HG03460 (cell line): ENCODE measurements at regions not wholly inside any gene's neighbourhood (a gene's known extent, or its start where the extent isn't known, plus 50 kb on each side); places are given as distances from the start of the nearest gene placed in this dataset.
"Not testable (repeated sequence)": the region's sequence is repeated elsewhere in the genome, so short reads cannot be mapped to it uniquely, and the experiment has no call there.

ENCODE experiments used
- ATAC-seq: cut with Tn5 transposase; IDR thresholded peaks from one replicate; pipeline ENCODE4 v1.9.1; 2021; ENCODE audit not compliant: unreplicated experiment

GRCh38 chr2:175832866-175833265 lies 169.2 kb downstream of the LNPK start:
- ATAC-seq, result no peak

DNA sequence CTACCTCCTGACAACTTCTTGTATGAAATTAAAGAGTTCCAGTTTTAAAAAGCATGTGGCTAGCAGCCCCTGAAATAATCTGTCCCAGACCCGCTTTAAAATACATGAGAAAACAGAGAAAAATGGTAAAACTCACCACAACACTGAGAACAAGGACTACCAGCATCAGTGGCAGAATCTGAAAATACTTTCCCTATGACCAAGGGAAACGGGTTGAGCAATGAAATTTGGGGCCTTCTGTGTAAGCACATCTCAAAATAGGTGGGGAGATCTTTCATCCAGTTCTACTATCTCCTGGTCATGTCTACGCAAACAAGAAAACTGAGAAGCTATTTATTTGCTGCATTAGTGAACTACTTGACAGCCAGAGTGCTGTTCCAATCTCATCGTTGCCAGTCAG lies 172.3 kb downstream of the LNPK start:
- no peak for ATAC-seq

GRCh38 chr2:175827856-175828255 lies 174.2 kb downstream of the LNPK start:
- no peak for ATAC-seq

DNA sequence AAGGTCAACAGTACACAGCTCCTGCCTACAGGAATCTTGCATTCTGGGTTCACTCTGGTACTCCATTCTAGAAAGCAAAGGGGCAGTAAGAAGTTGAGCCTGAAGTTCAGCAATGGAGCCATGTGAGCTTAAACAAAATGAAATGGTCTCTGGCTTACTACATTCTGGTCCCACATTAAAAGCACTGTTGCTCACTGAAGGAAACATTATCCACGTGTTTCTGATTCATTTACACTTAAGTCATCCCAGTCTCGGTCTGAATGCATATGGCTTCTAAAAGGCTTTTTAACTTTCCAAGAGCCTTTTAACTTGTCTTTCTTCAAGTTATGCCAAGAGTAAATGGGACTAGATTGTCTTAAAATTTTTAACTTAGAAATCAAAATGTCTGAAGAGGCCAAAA lies 177.8 kb downstream of the LNPK start:
- no peak for ATAC-seq

DNA sequence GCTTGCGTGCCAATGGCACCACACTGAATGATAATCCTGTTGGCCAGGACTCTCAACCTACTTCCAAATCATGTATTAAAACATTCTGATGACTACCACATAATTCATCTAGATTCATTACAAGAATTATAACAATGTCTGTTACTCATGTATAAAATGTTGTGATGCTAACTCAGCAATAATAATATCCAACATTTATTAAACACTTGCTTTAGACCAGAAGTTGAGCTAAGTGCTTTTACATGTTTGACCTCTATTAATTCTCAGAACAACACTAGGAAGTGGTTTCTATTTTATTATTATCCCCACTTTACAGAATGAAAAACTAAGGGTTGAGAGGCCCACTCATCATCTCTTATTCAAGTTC lies 178.4 kb downstream of the LNPK start:
- no peak for ATAC-seq

DNA sequence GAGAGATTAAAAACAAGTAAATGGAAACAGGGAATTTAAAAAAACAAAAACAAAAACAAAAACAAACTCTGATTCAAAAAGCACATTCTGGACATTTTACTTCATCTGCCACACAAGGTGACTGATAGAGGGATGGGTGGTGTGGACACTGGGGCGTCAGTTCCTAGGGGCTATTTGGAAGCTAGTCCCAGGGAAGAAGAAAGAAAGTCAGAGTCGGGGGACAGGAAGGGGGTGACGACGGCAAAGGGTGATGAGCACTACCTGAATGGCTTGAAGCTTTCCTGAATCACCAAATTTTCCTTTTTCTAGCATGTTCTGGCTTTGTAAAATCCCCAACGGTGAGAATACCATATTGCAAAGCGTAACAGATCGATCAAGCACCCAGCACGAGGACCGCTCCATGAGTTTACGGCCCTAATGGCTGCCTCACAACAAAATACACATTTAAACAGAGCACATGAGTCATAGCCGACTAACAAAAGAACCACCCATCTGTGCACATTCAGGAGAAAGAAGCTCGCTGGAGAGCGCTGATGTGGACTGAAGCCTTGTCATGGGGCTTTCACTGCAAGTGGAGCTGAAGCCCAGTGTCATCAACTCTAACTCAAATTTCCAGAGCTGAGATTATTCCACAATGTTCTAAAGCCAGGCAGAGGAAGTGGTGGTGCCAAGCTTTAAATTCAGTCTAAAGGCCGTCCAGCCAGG lies 178.9 kb downstream of the LNPK start:
- no peak for ATAC-seq

GRCh38 chr2:175817221-175817620 lies 184.8 kb downstream of the LNPK start:
- no peak for ATAC-seq

DNA sequence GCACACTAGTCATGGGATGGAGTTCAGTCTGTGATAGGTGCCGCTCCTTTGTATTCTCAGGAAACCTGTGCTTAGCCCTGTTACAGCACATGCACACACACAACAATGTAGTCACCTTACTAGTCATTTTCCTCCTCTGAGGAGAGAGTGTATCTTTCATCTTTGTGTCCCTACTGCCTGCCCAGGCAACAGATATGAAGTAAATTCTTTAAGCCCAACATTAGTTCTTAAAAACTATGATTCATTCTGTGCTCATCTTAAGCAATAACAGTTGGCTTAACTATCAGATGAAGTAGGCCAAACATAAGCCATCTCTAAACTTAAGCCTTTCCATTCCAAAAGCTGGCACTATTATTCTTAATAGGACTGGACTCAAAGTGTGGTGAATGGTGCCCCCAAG lies 186.5 kb downstream of the LNPK start:
- ATAC-seq, result no peak

- no peak for ATAC-seq
These were observed 190.1 kb downstream of the LNPK start for GRCh38 chr2:175811971-175812370.

- no peak for ATAC-seq
These were observed 193.2 kb downstream of the LNPK start for GRCh38 chr2:175808858-175809257.

DNA sequence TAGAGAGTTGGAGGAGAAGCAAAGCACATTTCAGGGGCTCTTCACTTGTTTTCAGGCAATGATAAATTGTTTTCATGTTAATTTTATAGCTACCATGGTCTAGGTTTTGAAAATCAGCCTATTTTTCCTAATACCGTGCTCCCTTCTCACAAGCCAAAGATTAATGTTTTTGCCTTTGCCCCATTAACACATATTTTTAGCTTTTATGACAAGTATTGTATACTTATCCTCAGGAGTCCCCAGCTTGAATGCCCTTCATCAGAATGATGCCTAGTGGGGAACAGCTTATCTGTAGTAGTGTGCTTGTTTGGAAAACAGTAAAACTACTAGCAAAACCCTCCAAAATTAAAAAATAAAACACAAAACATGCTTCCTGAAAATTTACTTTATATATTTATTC lies 194.0 kb downstream of the LNPK start:
- no peak for ATAC-seq

DNA sequence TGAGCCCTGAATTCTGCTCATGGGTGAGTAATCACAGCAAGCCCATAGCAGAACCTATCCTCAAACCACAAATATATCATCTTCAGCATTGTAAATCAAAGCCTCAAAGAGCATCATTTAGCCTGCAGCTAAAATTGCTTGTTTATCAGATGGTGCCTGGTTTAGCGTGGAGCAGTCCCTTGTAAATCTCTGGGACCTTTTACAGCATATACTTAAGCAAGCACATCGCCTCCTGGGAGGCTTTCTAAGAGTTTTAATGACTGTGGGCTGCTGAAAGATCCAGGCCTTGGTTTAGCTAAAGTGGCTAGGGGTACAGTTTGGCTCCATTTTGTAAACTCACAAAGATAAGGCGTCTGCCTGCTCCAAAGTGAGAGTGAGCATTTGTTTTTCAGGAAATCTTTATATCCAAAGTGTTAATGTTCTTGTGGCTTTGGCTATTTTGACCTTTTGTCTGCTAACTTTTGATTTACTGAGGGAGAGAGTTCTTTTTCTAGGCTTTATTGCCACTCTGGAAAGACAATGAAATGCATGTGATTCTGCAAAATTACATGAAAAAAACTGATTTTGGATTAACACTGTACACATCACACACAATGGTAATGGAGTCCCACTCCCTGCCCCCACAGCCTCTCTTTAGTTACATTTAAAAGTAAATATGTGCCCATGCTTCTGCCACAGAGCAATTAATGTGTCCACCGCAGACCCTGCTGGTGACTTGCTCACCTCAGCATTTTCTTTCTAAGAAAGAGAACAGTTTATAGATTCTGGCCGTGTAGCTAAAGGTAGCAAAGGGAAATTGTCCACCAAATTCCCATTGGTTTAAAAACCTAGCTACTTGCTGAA lies 194.8 kb downstream of the LNPK start:
- ATAC-seq, result no peak

DNA sequence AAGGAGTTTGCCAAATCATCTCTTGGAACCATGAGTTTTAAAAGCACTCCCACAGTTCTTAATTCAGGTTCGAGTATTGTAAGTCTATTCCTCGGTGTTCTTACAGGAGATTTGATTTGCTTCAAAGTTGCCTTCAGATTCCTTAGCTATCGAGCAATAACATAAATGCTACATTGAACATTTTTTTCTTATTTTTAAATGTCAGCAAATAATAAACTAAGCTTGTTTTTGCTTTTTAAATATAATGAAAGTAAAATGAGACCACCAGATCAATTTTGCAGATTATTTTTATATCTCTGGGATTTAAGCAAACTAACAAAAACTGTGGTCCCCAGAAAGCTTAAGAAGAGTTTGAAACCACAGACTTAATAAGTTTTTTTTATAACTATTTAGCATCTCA lies 195.5 kb downstream of the LNPK start:
- no peak for ATAC-seq

GRCh38 chr2:175806125-175806490 lies 196.0 kb downstream of the LNPK start:
- no peak for ATAC-seq

DNA sequence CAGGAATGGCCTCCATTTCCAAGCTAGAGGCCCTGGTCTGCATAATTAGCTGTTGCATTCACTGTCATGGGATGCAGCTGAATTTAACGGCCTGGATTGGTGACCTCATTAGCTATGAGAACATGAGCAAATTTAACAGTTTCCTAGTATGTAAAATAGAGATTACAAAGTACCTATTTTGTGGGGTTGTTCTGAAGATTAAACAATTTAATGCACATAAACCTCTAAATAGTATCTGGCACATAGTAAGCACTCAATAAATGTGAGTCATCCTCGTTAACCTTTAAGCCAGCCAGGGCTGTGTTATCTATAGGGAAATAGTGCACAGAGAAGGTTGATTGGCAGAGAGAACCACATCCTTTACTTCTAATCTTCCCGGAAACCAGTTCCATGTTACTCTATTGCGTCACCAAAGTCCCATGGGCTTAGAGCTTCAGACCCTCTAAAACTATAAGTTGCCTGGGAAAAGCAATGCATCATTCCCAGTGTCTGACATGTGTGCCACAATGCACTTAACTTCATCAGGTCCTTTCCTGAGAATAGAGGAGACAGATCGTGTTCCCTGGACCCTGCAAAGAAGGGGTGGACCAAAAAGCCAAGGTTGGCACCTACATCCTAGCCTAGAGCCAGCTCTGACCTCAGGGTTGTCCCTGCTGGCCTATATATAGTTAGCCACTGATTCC lies 196.5 kb downstream of the LNPK start:
- no peak for ATAC-seq

DNA sequence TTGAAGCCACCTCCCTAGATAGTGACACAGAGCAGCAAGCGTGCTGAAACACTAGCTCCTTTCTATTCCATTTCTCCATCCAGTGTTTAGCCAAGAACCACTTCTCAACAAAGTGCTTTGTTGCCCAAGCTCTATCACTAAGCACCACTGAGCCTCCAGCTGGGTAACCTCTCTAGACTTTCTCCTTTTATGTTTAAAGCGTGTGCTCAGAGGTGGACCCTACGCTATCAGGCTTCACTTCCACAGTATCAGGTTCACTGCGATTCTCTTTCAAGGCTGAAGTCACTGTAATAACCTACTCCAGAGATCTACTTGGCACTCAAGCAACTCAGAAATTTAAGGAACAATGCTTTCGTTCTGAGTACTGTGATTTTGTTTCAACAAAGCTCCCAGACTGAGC lies 197.9 kb downstream of the LNPK start:
- ATAC-seq, result no peak

DNA sequence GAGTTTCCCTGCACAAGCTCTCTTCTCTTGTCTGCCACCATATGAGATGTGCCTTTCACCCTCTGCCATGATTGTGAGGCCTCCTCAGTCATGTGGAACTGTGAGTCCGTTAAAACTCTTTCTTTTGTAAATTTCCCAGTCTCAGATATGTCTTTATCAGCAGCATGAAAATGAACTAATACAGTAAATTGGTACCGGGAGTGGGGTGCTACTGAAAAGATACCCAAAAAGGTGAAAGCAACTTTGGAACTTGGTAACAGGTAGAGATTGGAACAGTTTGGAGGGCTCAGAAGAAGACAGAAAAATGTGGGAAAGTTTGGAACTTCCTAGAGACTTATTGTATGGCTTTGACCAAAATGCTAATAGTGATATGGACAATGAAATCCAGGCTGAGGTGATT lies 205.6 kb downstream of the LNPK start:
- not testable (repeated sequence) for ATAC-seq

- ATAC-seq, result no peak
These were observed 208.4 kb downstream of the LNPK start for GRCh38 chr2:175793648-175794047.

GRCh38 chr2:175792881-175793280 lies 209.2 kb downstream of the LNPK start:
- no peak for ATAC-seq

DNA sequence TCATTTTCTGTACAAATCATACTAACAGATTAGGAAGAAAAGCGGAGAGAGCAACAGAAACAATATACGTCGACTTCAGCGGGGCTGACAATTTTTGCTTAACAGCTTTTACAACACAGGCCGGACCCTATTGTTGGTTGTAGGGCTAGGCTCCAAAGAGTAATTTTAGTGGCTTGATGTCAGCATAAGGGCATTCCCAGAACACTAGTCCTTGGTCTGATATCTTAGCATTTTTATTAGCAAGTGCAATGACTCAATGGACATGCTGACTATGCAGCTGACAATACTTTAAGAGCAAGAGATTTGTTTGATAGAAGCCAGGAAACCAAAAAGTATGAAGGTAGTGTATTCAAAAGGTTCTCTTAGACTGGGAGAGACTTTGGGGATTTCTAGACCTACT lies 209.9 kb downstream of the LNPK start:
- ATAC-seq, result no peak

DNA sequence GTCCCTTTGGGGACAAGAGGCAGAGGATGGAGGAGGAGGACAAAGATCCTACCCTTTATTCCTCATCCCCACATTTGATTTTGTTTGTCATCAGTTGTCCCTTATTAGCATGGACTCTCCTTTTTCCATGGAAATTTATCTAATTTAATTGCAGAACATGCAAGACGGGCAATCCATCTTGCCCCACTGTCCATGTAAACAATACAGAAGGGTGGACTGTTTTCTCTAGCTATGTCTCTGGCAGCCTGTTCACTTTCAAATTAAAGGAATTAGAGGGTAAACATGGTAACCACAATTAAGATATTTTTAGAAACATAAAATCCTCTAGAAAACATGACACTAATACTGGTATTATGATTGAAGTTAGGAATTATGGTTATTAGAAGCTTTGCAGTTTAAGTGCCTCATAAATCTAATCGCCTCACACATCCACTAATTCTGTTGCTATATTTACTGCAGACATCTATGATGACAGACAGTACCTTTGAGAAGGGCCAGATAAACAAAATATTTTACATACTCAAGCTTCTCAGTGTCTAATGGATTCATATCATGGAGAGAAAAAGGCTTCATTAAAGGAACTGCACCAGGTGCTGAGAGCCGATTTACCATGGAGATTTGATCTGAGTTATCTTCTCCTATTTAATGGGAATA lies 215.5 kb downstream of the LNPK start:
- ATAC-seq, result no peak

- not testable (repeated sequence) for ATAC-seq
These were observed 224.7 kb downstream of the LNPK start for GRCh38 chr2:175777337-175777736.
